H1 (cell line): ENCODE measurements at regions not wholly inside any gene's neighbourhood (a gene's known extent, or its start where the extent isn't known, plus 50 kb on each side); places are given as distances from the start of the nearest gene placed in this dataset.

ENCODE experiments used
- CREB1 ChIP-seq: IDR thresholded peaks from 2 replicates; pipeline ENCODE4 v1.6.1; 2012; ENCODE audit warnings: inconsistent platforms
- HDAC2 ChIP-seq, 2 experiments: fragments of 300-600 bp in 1 of 2; sonication (generic) in 1 of 2; IDR thresholded peaks; 2 replicates each; pipeline ENCODE4 v1.6.1; 2011 to 2012; ENCODE audit warnings: low read depth in 2 of 2, low read length in 2 of 2, mild to moderate bottlenecking in 2 of 2, moderate library complexity in 2 of 2, borderline replicate concordance in 1 of 2, inconsistent platforms in 1 of 2
- POU5F1 ChIP-seq: IDR thresholded peaks from 2 replicates; pipeline ENCODE4 v1.6.1; 2011; ENCODE audit warnings: low read depth, mild to moderate bottlenecking, low read length, moderate library complexity
- TF ChIP-seq, protein P1 (sequence below): fragments of 300-600 bp; sonication (generic); IDR thresholded peaks from 2 replicates; pipeline ENCODE4 v1.7.1; 2012; ENCODE audit warnings: low read length, moderate library complexity, mild to moderate bottlenecking, inconsistent platforms; ENCODE audit not compliant: insufficient replicate concordance
- TF ChIP-seq, protein P2 (sequence below): IDR thresholded peaks from 2 replicates; pipeline ENCODE4 v1.6.1; 2012; ENCODE audit warnings: inconsistent platforms

DNA sequence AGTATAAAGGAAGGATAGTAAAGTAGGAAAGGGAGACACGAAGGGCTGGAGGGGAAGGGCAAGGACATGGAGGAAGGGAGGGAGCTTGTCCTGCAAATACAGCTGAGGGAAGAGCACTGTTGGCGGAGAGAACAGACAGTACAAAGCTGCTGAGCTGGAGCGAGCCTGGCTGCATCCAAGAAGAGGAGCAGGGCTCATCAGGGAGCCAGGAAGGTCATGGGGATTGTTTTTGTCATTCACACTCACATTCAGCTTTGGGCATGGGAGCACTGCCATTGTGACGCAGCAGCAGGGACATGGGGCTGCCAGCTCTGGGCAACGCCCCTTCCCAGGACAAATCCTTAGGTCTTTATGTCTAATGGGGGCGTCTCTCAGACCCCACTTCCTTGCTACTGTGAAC, 125.1 kb downstream of the COPS8 start (continued):
- TF ChIP-seq, protein P1, sequence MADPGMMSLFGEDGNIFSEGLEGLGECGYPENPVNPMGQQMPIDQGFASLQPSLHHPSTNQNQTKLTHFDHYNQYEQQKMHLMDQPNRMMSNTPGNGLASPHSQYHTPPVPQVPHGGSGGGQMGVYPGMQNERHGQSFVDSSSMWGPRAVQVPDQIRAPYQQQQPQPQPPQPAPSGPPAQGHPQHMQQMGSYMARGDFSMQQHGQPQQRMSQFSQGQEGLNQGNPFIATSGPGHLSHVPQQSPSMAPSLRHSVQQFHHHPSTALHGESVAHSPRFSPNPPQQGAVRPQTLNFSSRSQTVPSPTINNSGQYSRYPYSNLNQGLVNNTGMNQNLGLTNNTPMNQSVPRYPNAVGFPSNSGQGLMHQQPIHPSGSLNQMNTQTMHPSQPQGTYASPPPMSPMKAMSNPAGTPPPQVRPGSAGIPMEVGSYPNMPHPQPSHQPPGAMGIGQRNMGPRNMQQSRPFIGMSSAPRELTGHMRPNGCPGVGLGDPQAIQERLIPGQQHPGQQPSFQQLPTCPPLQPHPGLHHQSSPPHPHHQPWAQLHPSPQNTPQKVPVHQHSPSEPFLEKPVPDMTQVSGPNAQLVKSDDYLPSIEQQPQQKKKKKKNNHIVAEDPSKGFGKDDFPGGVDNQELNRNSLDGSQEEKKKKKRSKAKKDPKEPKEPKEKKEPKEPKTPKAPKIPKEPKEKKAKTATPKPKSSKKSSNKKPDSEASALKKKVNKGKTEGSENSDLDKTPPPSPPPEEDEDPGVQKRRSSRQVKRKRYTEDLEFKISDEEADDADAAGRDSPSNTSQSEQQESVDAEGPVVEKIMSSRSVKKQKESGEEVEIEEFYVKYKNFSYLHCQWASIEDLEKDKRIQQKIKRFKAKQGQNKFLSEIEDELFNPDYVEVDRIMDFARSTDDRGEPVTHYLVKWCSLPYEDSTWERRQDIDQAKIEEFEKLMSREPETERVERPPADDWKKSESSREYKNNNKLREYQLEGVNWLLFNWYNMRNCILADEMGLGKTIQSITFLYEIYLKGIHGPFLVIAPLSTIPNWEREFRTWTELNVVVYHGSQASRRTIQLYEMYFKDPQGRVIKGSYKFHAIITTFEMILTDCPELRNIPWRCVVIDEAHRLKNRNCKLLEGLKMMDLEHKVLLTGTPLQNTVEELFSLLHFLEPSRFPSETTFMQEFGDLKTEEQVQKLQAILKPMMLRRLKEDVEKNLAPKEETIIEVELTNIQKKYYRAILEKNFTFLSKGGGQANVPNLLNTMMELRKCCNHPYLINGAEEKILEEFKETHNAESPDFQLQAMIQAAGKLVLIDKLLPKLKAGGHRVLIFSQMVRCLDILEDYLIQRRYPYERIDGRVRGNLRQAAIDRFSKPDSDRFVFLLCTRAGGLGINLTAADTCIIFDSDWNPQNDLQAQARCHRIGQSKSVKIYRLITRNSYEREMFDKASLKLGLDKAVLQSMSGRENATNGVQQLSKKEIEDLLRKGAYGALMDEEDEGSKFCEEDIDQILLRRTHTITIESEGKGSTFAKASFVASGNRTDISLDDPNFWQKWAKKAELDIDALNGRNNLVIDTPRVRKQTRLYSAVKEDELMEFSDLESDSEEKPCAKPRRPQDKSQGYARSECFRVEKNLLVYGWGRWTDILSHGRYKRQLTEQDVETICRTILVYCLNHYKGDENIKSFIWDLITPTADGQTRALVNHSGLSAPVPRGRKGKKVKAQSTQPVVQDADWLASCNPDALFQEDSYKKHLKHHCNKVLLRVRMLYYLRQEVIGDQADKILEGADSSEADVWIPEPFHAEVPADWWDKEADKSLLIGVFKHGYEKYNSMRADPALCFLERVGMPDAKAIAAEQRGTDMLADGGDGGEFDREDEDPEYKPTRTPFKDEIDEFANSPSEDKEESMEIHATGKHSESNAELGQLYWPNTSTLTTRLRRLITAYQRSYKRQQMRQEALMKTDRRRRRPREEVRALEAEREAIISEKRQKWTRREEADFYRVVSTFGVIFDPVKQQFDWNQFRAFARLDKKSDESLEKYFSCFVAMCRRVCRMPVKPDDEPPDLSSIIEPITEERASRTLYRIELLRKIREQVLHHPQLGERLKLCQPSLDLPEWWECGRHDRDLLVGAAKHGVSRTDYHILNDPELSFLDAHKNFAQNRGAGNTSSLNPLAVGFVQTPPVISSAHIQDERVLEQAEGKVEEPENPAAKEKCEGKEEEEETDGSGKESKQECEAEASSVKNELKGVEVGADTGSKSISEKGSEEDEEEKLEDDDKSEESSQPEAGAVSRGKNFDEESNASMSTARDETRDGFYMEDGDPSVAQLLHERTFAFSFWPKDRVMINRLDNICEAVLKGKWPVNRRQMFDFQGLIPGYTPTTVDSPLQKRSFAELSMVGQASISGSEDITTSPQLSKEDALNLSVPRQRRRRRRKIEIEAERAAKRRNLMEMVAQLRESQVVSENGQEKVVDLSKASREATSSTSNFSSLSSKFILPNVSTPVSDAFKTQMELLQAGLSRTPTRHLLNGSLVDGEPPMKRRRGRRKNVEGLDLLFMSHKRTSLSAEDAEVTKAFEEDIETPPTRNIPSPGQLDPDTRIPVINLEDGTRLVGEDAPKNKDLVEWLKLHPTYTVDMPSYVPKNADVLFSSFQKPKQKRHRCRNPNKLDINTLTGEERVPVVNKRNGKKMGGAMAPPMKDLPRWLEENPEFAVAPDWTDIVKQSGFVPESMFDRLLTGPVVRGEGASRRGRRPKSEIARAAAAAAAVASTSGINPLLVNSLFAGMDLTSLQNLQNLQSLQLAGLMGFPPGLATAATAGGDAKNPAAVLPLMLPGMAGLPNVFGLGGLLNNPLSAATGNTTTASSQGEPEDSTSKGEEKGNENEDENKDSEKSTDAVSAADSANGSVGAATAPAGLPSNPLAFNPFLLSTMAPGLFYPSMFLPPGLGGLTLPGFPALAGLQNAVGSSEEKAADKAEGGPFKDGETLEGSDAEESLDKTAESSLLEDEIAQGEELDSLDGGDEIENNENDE: no peak
- TF ChIP-seq POU5F1 (no peak), HDAC2 (IDR thresholded peaks at IDR 0.05; ENCODE audit: borderline replicate concordance in 1 of 2, low read depth in 2 of 2, low read length in 2 of 2) (no peak), CREB1 (peak; percentile 57; the same call in 1 of the 2 replicates)
- TF ChIP-seq, protein P2, sequence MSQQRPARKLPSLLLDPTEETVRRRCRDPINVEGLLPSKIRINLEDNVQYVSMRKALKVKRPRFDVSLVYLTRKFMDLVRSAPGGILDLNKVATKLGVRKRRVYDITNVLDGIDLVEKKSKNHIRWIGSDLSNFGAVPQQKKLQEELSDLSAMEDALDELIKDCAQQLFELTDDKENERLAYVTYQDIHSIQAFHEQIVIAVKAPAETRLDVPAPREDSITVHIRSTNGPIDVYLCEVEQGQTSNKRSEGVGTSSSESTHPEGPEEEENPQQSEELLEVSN: 0 out of 2 replicates have a peak, but pooled peaks have one; percentile 31
